Lower leg skin (tissue), 3 donors: ENCODE measurements at regions not wholly inside any gene's neighbourhood (a gene's known extent, or its start where the extent isn't known, plus 50 kb on each side); places are given as distances from the start of the nearest gene placed in this dataset.

Source experiments
- CTCF ChIP-seq, 3 donors: fragments of 450-650 bp; IDR thresholded peaks; one replicate each; pipeline ENCODE4 v1.5.1; 2016; ENCODE audit warnings: antibody characterized with exemption in 3 of 3, mild to moderate bottlenecking in 3 of 3, moderate library complexity in 2 of 3
- POLR2A ChIP-seq, 2 donors: fragments of 450-650 bp; IDR thresholded peaks; one replicate each; pipeline ENCODE4 v1.6.1; 2016 to 2017; ENCODE audit warnings: antibody characterized with exemption in 2 of 2, mild to moderate bottlenecking in 1 of 2, moderate library complexity in 1 of 2

- TF ChIP-seq CTCF (IDR thresholded peaks at IDR 0.05) = no peak
- no peak for TF ChIP-seq POLR2A (IDR thresholded peaks at IDR 0.05)
Observed at GRCh38 chr6:14694308-14694707, 551.6 kb upstream of the JARID2 start.
